ENCODE measurements at regions not wholly inside any gene's neighbourhood (a gene's known extent, or its start where the extent isn't known, plus 50 kb on each side); places are given as distances from the start of the nearest gene placed in this dataset.

DNA sequence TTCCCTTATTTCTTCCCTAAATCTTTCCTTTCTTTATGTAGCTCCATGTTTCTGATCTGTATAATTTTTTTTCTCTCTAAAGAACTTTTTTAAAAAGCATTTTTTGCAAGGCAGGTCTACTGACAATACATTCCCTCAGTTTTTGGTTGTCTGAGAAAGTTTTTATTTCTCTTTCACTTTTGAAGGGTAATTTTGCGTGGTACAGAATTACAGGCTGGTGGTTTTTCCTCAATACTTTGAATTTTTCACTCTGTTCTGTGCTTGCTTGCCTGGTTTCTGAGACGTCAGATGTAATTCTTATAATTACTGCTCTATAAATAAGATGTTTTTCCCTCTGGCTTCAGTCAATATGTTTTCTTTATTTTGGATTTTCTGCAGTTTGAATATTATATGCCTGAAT, 205.4 kb upstream of the VSTM2A start:
- TF ChIP-seq FOXM1 (CRISPR knock-in tag; IDR thresholded peaks at IDR 0.05) = no peak
- TF ChIP-seq ZSCAN20 (CRISPR knock-in tag; IDR thresholded peaks at IDR 0.05; ENCODE audit: borderline replicate concordance) = no peak
- TF ChIP-seq, protein P1, sequence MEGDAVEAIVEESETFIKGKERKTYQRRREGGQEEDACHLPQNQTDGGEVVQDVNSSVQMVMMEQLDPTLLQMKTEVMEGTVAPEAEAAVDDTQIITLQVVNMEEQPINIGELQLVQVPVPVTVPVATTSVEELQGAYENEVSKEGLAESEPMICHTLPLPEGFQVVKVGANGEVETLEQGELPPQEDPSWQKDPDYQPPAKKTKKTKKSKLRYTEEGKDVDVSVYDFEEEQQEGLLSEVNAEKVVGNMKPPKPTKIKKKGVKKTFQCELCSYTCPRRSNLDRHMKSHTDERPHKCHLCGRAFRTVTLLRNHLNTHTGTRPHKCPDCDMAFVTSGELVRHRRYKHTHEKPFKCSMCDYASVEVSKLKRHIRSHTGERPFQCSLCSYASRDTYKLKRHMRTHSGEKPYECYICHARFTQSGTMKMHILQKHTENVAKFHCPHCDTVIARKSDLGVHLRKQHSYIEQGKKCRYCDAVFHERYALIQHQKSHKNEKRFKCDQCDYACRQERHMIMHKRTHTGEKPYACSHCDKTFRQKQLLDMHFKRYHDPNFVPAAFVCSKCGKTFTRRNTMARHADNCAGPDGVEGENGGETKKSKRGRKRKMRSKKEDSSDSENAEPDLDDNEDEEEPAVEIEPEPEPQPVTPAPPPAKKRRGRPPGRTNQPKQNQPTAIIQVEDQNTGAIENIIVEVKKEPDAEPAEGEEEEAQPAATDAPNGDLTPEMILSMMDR (CRISPR knock-in tag; IDR thresholded peaks at IDR 0.05) = no peak
- TF ChIP-seq NFIC (IDR thresholded peaks at IDR 0.05; ENCODE audit: low read length) = no peak
- TF ChIP-seq ZNF780A (CRISPR knock-in tag; IDR thresholded peaks at IDR 0.05) = no peak
- TF ChIP-seq RAD21 (CRISPR knock-in tag; IDR thresholded peaks at IDR 0.05) = no peak
- TF ChIP-seq, protein P2, sequence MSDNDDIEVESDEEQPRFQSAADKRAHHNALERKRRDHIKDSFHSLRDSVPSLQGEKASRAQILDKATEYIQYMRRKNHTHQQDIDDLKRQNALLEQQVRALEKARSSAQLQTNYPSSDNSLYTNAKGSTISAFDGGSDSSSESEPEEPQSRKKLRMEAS (IDR thresholded peaks at IDR 0.05) = no peak
- no peak for TF ChIP-seq USF2 (IDR thresholded peaks at IDR 0.05; ENCODE audit: low read depth, low read length)
- no peak for TF ChIP-seq USF2 (CRISPR knock-in tag; IDR thresholded peaks at IDR 0.05; ENCODE audit: borderline replicate concordance)
- TF ChIP-seq SMC3 (IDR thresholded peaks at IDR 0.05; ENCODE audit: low read length) = no peak
- TF ChIP-seq, protein P3, sequence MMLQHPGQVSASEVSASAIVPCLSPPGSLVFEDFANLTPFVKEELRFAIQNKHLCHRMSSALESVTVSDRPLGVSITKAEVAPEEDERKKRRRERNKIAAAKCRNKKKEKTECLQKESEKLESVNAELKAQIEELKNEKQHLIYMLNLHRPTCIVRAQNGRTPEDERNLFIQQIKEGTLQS (CRISPR knock-in tag; IDR thresholded peaks at IDR 0.05) = no peak
